ENCODE measurements at regions not wholly inside any gene's neighbourhood (a gene's known extent, or its start where the extent isn't known, plus 50 kb on each side); places are given as distances from the start of the nearest gene placed in this dataset.

DNA sequence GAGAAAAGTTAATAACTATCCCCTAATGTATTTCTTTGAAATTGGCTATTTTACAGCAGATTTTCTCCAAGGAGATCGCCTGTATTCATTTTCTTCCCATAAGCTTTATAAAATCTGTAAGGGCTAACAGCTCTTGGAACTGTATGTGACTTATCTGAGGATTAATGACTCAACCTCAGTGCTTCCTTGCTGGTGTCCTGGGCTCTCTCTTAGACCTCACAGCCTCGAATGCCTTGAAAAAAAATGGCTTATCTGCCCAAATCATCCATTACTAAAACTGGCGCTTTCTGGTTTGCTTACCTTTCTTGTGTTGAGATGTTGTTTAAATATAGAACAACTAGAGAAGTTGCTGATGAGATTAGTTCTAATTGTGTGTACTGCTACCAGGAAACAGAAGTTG is 713.6 kb downstream of the SLC4A3 start:
- no peak overlapping the region for H4K5ac ChIP-seq (ENCODE audit: insufficient read length, low read depth, low read length)
- H2BK120ac ChIP-seq (ENCODE audit: low read depth, low read length, poor library complexity, severe bottlenecking): no peak overlapping the region
- H4K91ac ChIP-seq (ENCODE audit: insufficient read length, low read depth, low read length): no peak overlapping the region
- H3K56ac ChIP-seq (ENCODE audit: insufficient read length, low read depth, low read length): no peak overlapping the region
- no peak overlapping the region for H4K8ac ChIP-seq (replicated peaks; ENCODE audit: insufficient read length, low read depth, low read length)
- H3T11ph ChIP-seq (ENCODE audit: low read length): no peak overlapping the region
- Mint-ChIP-seq H3K27ac (no peak overlapping the region), H3K4me3 (no peak overlapping the region), H3K9me3 (no peaks in the 10 kb centered on the region; a peak in 1 of 5 replicates), H3K4me1 (no peaks in the 10 kb centered on the region), H3K36me3 (ENCODE audit: insufficient read depth in 1 of 3, low read depth in 3 of 3) (no peaks in the 10 kb centered on the region; a peak in 1 of 7 replicates), H3K27me3 (ENCODE audit: low read depth) (no peaks in the 10 kb centered on the region)
- no peak overlapping the region for H3K4ac ChIP-seq (ENCODE audit: low read depth, low read length)
- H3K14ac ChIP-seq (ENCODE audit: insufficient read depth, low read length): no peak overlapping the region
- no peaks in the 10 kb centered on the region for H3K23me2 ChIP-seq (ENCODE audit: insufficient read length, low read depth, low read length, poor library complexity, severe bottlenecking)
- no peak overlapping the region for H3K27ac ChIP-seq (ENCODE audit: insufficient read length, low read depth, low read length)
- no peaks in the 10 kb centered on the region for H3K79me1 ChIP-seq (ENCODE audit: insufficient read depth, low read depth, low read length, poor library complexity, severe bottlenecking)
- H2BK20ac ChIP-seq (ENCODE audit: low read depth, low read length, poor library complexity, severe bottlenecking): no peak overlapping the region
- TF ChIP-seq, protein P1, sequence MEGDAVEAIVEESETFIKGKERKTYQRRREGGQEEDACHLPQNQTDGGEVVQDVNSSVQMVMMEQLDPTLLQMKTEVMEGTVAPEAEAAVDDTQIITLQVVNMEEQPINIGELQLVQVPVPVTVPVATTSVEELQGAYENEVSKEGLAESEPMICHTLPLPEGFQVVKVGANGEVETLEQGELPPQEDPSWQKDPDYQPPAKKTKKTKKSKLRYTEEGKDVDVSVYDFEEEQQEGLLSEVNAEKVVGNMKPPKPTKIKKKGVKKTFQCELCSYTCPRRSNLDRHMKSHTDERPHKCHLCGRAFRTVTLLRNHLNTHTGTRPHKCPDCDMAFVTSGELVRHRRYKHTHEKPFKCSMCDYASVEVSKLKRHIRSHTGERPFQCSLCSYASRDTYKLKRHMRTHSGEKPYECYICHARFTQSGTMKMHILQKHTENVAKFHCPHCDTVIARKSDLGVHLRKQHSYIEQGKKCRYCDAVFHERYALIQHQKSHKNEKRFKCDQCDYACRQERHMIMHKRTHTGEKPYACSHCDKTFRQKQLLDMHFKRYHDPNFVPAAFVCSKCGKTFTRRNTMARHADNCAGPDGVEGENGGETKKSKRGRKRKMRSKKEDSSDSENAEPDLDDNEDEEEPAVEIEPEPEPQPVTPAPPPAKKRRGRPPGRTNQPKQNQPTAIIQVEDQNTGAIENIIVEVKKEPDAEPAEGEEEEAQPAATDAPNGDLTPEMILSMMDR (conservative IDR thresholded peaks at IDR 0.05): no peak
- no peaks in the 10 kb centered on the region for H4K20me1 ChIP-seq (ENCODE audit: control insufficient read depth, insufficient read depth, insufficient read length)
- no CpG with 5 or more reads among the region's 3 CpGs for WGBS (ENCODE audit: extremely low coverage, insufficient read length, low lambda C conversion rate)
- H3K9ac ChIP-seq (ENCODE audit: extremely low read depth, insufficient read length, low read length): no peak overlapping the region
- H2BK12ac ChIP-seq (ENCODE audit: insufficient read length, low read depth, low read length): no peak overlapping the region
- H2BK5ac ChIP-seq (ENCODE audit: insufficient read length, low read length): no peak overlapping the region
- no peak overlapping the region for H3K4me2 ChIP-seq (ENCODE audit: insufficient read depth, insufficient read length, low read length)
- DNase-seq: no peak
- no peak overlapping the region for H3K18ac ChIP-seq (ENCODE audit: insufficient read length, low read depth, low read length)
- H3K79me2 ChIP-seq (ENCODE audit: insufficient read depth, low read length): no peaks in the 10 kb centered on the region
- no peak overlapping the region for H2AFZ ChIP-seq (ENCODE audit: low read length)
- no peak overlapping the region for H2BK15ac ChIP-seq (ENCODE audit: low read depth, low read length)
- H3K9me3 ChIP-seq (ENCODE audit: control insufficient read depth, low read depth, low read length): no peaks in the 10 kb centered on the region
- H2AK5ac ChIP-seq (ENCODE audit: insufficient read length, low read length): no peak overlapping the region
- H3K4me1 ChIP-seq (ENCODE audit: insufficient read depth, low read length): no peaks in the 10 kb centered on the region
- H3K23ac ChIP-seq (ENCODE audit: insufficient read length, low read depth, low read length): no peak overlapping the region
- no peaks in the 10 kb centered on the region for H3K27me3 ChIP-seq (ENCODE audit: insufficient read depth, low read length)
